ENCODE measurements at regions not wholly inside any gene's neighbourhood (a gene's known extent, or its start where the extent isn't known, plus 50 kb on each side); places are given as distances from the start of the nearest gene placed in this dataset.

DNA sequence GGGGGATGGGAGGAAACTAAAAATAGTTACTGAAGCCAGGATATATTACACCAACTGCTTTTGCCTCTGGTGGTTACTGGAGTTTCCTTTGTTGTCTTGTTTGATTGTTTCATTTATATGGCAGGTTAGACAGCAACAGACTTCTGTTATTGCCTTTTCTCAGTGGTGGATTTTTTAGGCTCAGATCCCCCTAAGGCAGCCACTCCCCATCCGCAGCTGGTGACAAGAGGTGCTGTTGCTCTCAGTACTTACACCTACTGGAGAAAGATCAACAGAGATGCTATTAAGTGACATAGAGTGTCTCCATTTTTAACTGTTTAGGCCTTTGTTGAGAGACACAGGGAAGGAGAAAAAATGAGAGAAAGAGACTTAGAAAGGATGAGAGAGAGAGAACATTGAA is 552.1 kb downstream of the PKHD1 start:
- H3K9me3 ChIP-seq (ENCODE audit: control insufficient read depth, insufficient read depth, low read depth, low read length) = no peaks in the 10 kb centered on the region
- H3K27me3 ChIP-seq (ENCODE audit: control insufficient read depth, insufficient read depth, low read length) = no peaks in the 10 kb centered on the region
- H3K27ac ChIP-seq (ENCODE audit: insufficient read depth, low read length) = no peak overlapping the region
- DNase-seq (ENCODE audit: low read depth in 2 of 2) = no peak
- TF ChIP-seq, protein P1, sequence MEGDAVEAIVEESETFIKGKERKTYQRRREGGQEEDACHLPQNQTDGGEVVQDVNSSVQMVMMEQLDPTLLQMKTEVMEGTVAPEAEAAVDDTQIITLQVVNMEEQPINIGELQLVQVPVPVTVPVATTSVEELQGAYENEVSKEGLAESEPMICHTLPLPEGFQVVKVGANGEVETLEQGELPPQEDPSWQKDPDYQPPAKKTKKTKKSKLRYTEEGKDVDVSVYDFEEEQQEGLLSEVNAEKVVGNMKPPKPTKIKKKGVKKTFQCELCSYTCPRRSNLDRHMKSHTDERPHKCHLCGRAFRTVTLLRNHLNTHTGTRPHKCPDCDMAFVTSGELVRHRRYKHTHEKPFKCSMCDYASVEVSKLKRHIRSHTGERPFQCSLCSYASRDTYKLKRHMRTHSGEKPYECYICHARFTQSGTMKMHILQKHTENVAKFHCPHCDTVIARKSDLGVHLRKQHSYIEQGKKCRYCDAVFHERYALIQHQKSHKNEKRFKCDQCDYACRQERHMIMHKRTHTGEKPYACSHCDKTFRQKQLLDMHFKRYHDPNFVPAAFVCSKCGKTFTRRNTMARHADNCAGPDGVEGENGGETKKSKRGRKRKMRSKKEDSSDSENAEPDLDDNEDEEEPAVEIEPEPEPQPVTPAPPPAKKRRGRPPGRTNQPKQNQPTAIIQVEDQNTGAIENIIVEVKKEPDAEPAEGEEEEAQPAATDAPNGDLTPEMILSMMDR (conservative IDR thresholded peaks at IDR 0.05 in 1 of 2, IDR thresholded peaks at IDR 0.05 in 1 of 2; ENCODE audit: low read depth in 1 of 2, low read length in 2 of 2) = no peak
- no peak for TF ChIP-seq EZH2 (IDR thresholded peaks at IDR 0.05; ENCODE audit: low read length, missing control alignments)
- no peak overlapping the region for H3K9ac ChIP-seq (ENCODE audit: insufficient read depth, low read length)
- H3K79me2 ChIP-seq (ENCODE audit: control insufficient read depth, insufficient read depth, low read length) = no peaks in the 10 kb centered on the region
- no peak overlapping the region for H2AFZ ChIP-seq (ENCODE audit: low read length)
- H3K4me2 ChIP-seq (ENCODE audit: extremely low read depth, insufficient read depth, low read length) = no peak overlapping the region
- H3K4me3 ChIP-seq (replicated peaks in 1 of 4; ENCODE audit: control extremely low read depth in 1 of 4, insufficient read depth in 1 of 4, low read depth in 3 of 4, low read length in 4 of 4) = no peak overlapping the region
- H3K4me1 ChIP-seq (ENCODE audit: control insufficient read depth, extremely low read depth, insufficient read depth, low read length) = no peaks in the 10 kb centered on the region
- no peaks in the 10 kb centered on the region for H4K20me1 ChIP-seq (ENCODE audit: control insufficient read depth, extremely low read depth, insufficient read depth, low read length)
- H3K36me3 ChIP-seq (ENCODE audit: control insufficient read depth, insufficient read depth, low read length) = no peaks in the 10 kb centered on the region

DNA sequence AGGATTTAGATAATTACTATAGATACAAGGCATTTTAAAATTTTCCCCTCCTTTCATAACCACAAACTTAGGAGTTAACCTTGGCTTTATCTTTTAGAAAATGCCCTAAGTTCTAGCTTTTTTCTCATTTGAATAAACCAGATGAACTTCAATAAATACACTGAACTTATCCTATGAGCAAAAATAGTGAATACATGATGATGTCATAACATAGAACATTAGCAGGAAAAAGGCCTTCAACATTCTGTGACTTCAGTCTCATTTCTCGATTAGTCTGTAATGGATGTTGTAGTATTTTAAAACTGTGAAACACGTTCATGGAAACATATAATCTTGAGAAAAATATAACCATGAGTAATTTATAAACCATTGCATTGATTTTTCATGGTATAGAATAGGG is 550.7 kb downstream of the PKHD1 start:
- no peaks in the 10 kb centered on the region for H4K20me1 ChIP-seq (ENCODE audit: control insufficient read depth, extremely low read depth, insufficient read depth, low read length)
- H3K79me2 ChIP-seq (ENCODE audit: control insufficient read depth, insufficient read depth, low read length) = no peaks in the 10 kb centered on the region
- no peak overlapping the region for H3K4me3 ChIP-seq (replicated peaks in 1 of 4; ENCODE audit: control extremely low read depth in 1 of 4, insufficient read depth in 1 of 4, low read depth in 3 of 4, low read length in 4 of 4)
- no peak overlapping the region for H3K27ac ChIP-seq (ENCODE audit: insufficient read depth, low read length)
- H3K4me1 ChIP-seq (ENCODE audit: control insufficient read depth, extremely low read depth, insufficient read depth, low read length) = no peaks in the 10 kb centered on the region
- no peak for DNase-seq (ENCODE audit: low read depth in 2 of 2)
- TF ChIP-seq EZH2 (IDR thresholded peaks at IDR 0.05; ENCODE audit: low read length, missing control alignments) = no peak
- TF ChIP-seq, protein P1 (conservative IDR thresholded peaks at IDR 0.05 in 1 of 2, IDR thresholded peaks at IDR 0.05 in 1 of 2; ENCODE audit: low read depth in 1 of 2, low read length in 2 of 2) = no peak
- H2AFZ ChIP-seq (ENCODE audit: low read length) = no peak overlapping the region
- H3K9ac ChIP-seq (ENCODE audit: insufficient read depth, low read length) = no peak overlapping the region
- H3K9me3 ChIP-seq (ENCODE audit: control insufficient read depth, insufficient read depth, low read depth, low read length) = no peaks in the 10 kb centered on the region
- H3K4me2 ChIP-seq (ENCODE audit: extremely low read depth, insufficient read depth, low read length) = no peak overlapping the region
- H3K36me3 ChIP-seq (ENCODE audit: control insufficient read depth, insufficient read depth, low read length) = no peaks in the 10 kb centered on the region
- H3K27me3 ChIP-seq (ENCODE audit: control insufficient read depth, insufficient read depth, low read length) = no peaks in the 10 kb centered on the region

DNA sequence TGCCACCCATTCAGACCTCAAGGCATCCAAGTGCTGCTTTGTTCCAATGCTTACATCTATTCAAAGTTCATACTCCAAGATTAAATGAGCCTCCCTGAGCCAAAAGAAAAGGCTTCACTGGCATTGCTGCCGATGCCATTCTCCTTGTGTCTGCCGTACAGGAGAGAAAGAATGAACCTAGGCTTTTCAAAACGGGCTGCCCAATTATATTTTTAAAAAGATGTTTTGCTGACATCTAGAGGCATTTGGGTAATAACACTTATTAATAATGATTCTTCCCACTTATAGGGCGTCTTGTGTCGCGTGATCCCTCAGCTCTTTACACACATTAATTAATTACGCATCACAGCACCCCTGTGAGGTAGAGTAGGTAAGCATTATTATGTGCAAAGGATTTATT is 545.6 kb downstream of the PKHD1 start:
- no peak overlapping the region for H3K27ac ChIP-seq (ENCODE audit: insufficient read depth, low read length)
- TF ChIP-seq EZH2 (IDR thresholded peaks at IDR 0.05; ENCODE audit: low read length, missing control alignments) = no peak
- TF ChIP-seq, protein P1 (conservative IDR thresholded peaks at IDR 0.05 in 1 of 2, IDR thresholded peaks at IDR 0.05 in 1 of 2; ENCODE audit: low read depth in 1 of 2, low read length in 2 of 2) = no peak
- no peak overlapping the region for H3K4me3 ChIP-seq (replicated peaks in 1 of 4; ENCODE audit: control extremely low read depth in 1 of 4, insufficient read depth in 1 of 4, low read depth in 3 of 4, low read length in 4 of 4)
- no peaks in the 10 kb centered on the region for H3K4me1 ChIP-seq (ENCODE audit: control insufficient read depth, extremely low read depth, insufficient read depth, low read length)
- H3K9me3 ChIP-seq (ENCODE audit: control insufficient read depth, insufficient read depth, low read depth, low read length) = no peaks in the 10 kb centered on the region
- H4K20me1 ChIP-seq (ENCODE audit: control insufficient read depth, extremely low read depth, insufficient read depth, low read length) = no peaks in the 10 kb centered on the region
- no peaks in the 10 kb centered on the region for H3K36me3 ChIP-seq (ENCODE audit: control insufficient read depth, insufficient read depth, low read length)
- H3K27me3 ChIP-seq (ENCODE audit: control insufficient read depth, insufficient read depth, low read length) = no peaks in the 10 kb centered on the region
- no peak for DNase-seq (ENCODE audit: low read depth in 2 of 2)
- H3K4me2 ChIP-seq (ENCODE audit: extremely low read depth, insufficient read depth, low read length) = no peak overlapping the region
- H3K9ac ChIP-seq (ENCODE audit: insufficient read depth, low read length) = no peak overlapping the region
- no peak overlapping the region for H2AFZ ChIP-seq (ENCODE audit: low read length)
- no peaks in the 10 kb centered on the region for H3K79me2 ChIP-seq (ENCODE audit: control insufficient read depth, insufficient read depth, low read length)
